Stimulated activated naive B cell treated with anti-CD40 and anti-IgM and Interleukin-4, amounts not matched to agents 10 μg/mL and 1 μg/mL and 100 μg/mL, for 72 hours (primary cell): ENCODE measurements at regions not wholly inside any gene's neighbourhood (a gene's known extent, or its start where the extent isn't known, plus 50 kb on each side); places are given as distances from the start of the nearest gene placed in this dataset.
"Not testable (repeated sequence)": the region's sequence is repeated elsewhere in the genome, so short reads cannot be mapped to it uniquely, and the experiment has no call there.

ENCODE experiments used
- ATAC-seq, 2 donors: fragments of 150-1000 bp; cut with Tn5 transposase; replicated peaks; 2 replicates each; pipeline ENCODE4 v1.10.0; 2021; ENCODE audit warnings: moderate library complexity in 1 of 2
- DNase-seq: peaks from one replicate; pipeline ENCODE4 v3.0.0; 2021
- H3K27ac Mint-ChIP-seq: one replicate; pipeline ENCODE4 v1.8.0; 2022; ENCODE audit warnings: mild to moderate bottlenecking, mixed read lengths
- H3K27me3 Mint-ChIP-seq, 2 donors: one replicate each; pipeline ENCODE4 v1.8.0; 2022; ENCODE audit warnings: mixed read lengths in 2 of 2
- H3K36me3 Mint-ChIP-seq, 2 donors: one replicate each; pipeline ENCODE4 v1.8.0; 2022; ENCODE audit warnings: mixed read lengths in 2 of 2, mild to moderate bottlenecking in 1 of 2
- H3K4me1 Mint-ChIP-seq, 2 donors: one replicate each; pipeline ENCODE4 v1.8.0; 2022; ENCODE audit warnings: mixed read lengths in 2 of 2, mild to moderate bottlenecking in 1 of 2
- H3K4me3 Mint-ChIP-seq, 2 donors: one replicate each; pipeline ENCODE4 v1.8.0; 2022; ENCODE audit warnings: mild to moderate bottlenecking in 2 of 2, mixed read lengths in 2 of 2, moderate library complexity in 1 of 2
- H3K9me3 Mint-ChIP-seq, 2 donors: one replicate each; pipeline ENCODE4 v1.8.0; 2022; ENCODE audit warnings: mixed read lengths in 2 of 2, mild to moderate bottlenecking in 1 of 2

DNA sequence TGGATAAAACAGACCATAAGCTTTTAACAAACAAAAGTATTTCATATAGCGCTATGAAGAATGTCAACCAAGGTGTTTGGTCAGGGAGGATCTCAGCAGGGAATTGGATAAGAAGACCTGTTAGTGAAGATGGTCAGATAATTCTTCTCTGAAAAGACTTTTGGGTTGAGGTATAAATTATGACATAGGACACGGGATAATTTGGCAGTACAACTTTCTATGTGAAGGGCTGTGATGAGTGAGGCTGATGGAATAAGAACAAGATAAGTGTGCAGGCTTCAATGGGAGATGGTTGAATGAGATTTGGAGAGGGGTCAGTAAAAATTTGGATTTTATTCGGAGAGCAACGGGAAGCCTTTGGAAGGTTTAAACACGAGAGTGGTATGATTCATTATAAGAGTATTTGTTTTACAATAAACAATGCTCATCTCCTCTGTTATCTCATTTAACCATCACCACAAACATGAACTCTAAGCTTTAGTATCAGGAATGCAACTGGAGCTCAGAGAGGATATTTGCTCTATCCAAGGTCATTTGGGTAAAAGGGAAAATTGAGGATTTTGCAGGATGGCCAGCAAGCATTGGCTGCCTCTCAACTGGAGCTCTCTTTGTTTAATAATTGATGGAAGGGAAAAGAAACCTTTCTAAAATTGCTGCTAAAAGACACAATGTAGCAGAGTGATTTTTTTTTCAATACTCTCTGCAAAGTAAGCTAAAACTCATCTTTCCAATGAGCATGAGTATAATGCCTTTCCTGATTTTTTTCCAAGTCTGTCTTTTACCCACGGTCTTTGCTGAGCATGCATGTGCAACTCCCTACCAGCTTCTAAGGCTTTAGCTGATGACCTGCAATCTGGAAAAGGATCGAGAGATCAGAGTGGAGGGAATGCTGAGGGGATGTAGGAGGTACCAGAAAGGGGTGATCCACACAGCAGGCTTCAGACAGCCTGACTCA is 534.0 kb downstream of the CBLN4 start:
- Mint-ChIP-seq H3K9me3 (peaks cover 0 to 4% of the 10 kb centered on the region in 2 donors), H3K27me3 (no peaks in the 10 kb centered on the region), H3K4me1 (no peaks in the 10 kb centered on the region), H3K36me3 (no peaks in the 10 kb centered on the region), H3K4me3 (no peak overlapping the region), H3K27ac (no peak overlapping the region)
- no peak for DNase-seq
- ATAC-seq, result no peak

GRCh38 chr20:55469074-55469473 is 536.2 kb downstream of the CBLN4 start:
- ATAC-seq (no peak), DNase-seq (no peak)
- Mint-ChIP-seq H3K9me3 (peaks cover 2 to 4% of the 10 kb centered on the region in 2 donors), H3K27ac (no peak overlapping the region), H3K27me3 (no peaks in the 10 kb centered on the region), H3K4me3 (no peak overlapping the region), H3K36me3 (no peaks in the 10 kb centered on the region), H3K4me1 (no peaks in the 10 kb centered on the region)

- H3K27ac Mint-ChIP-seq, result no peak overlapping the region
- no peaks in the 10 kb centered on the region for H3K36me3 Mint-ChIP-seq
- H3K4me3 Mint-ChIP-seq, result no peak overlapping the region
- no peaks in the 10 kb centered on the region for H3K4me1 Mint-ChIP-seq
- DNase-seq (no peak), ATAC-seq (no peak)
- peaks cover 0 to 2% of the 10 kb centered on the region in 2 donors for H3K9me3 Mint-ChIP-seq
- no peaks in the 10 kb centered on the region for H3K27me3 Mint-ChIP-seq
These were observed 543.8 kb downstream of the CBLN4 start for GRCh38 chr20:55461519-55461918.

- DNase-seq (no peak), ATAC-seq (no peak)
- Mint-ChIP-seq H3K4me1 (no peaks in the 10 kb centered on the region), H3K9me3 (no peaks in the 10 kb centered on the region), H3K4me3 (no peak overlapping the region), H3K27ac (no peak overlapping the region), H3K27me3 (no peaks in the 10 kb centered on the region), H3K36me3 (no peaks in the 10 kb centered on the region)
These were observed 548.9 kb downstream of the CBLN4 start for GRCh38 chr20:55456316-55456940.

DNA sequence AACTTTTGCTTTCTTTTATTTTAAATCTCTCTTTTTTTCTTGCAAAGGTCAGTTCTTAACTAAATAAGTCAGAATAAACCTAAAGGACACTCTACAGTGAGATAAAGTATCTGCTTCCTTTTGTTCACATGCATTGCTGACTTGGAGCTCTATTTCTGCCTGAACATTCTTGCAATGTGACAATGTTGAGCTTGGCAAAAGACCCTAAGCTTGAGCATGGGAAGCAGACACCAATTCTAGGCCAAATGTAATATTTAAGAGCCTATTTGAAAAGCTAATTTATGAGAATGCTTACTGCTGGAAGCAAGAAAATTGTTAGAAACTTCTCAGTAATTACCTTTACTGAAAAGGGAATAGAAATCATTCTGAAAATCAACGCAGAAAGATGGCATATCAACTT is 556.2 kb downstream of the CBLN4 start:
- H3K36me3 Mint-ChIP-seq, result no peaks in the 10 kb centered on the region
- H3K4me3 Mint-ChIP-seq, result no peak overlapping the region
- ATAC-seq, result no peak
- DNase-seq, result no peak
- H3K4me1 Mint-ChIP-seq, result no peaks in the 10 kb centered on the region
- H3K9me3 Mint-ChIP-seq, result peaks cover 0 to 6% of the 10 kb centered on the region in 2 donors
- H3K27ac Mint-ChIP-seq, result no peak overlapping the region
- no peaks in the 10 kb centered on the region for H3K27me3 Mint-ChIP-seq

DNA sequence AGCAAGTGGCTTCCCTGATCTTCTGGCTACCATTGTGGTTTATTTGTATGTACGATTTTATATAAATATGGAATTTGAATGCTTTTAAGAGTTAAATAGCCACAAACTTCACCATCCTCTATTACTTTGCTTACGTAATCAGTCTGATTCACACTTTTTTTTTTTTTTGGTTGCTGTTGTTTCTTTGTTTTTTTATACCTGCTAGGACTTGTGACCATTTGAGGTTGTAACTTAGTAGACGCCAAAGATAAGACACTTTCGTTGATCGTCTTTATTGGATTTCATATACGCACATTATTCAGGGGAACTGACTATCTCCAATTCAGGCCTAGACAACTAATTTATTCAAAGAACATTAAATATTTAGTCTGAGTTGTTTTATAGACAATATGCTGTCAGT is 559.0 kb downstream of the CBLN4 start:
- no peaks in the 10 kb centered on the region for H3K27me3 Mint-ChIP-seq
- H3K9me3 Mint-ChIP-seq, result peaks cover 0 to 6% of the 10 kb centered on the region in 2 donors
- no peak for DNase-seq
- no peak overlapping the region for H3K4me3 Mint-ChIP-seq
- H3K4me1 Mint-ChIP-seq, result no peaks in the 10 kb centered on the region
- H3K27ac Mint-ChIP-seq, result no peak overlapping the region
- no peak for ATAC-seq
- H3K36me3 Mint-ChIP-seq, result no peaks in the 10 kb centered on the region

DNA sequence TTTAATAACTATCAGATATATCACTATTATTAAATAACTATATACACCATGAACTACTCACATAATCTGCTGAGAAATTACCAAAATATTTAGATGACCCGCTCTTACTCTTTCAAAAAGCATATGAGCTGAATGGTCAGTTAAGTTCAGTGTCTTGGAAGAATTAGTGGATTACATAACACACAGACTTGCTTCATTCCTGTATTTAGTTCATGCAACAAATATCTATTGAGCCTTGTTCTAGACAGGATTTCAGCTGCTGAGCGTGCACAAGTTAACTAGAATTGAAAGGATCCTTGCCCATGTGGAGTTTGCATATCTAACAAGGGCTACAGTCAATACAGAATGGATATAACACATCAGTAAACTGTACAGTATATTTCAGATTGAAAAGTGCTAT is 566.2 kb downstream of the CBLN4 start:
- Mint-ChIP-seq H3K9me3 (no peaks in the 10 kb centered on the region), H3K4me1 (no peaks in the 10 kb centered on the region), H3K36me3 (no peaks in the 10 kb centered on the region), H3K4me3 (no peak overlapping the region), H3K27me3 (no peaks in the 10 kb centered on the region), H3K27ac (no peak overlapping the region)
- no peak for DNase-seq
- ATAC-seq, result no peak

DNA sequence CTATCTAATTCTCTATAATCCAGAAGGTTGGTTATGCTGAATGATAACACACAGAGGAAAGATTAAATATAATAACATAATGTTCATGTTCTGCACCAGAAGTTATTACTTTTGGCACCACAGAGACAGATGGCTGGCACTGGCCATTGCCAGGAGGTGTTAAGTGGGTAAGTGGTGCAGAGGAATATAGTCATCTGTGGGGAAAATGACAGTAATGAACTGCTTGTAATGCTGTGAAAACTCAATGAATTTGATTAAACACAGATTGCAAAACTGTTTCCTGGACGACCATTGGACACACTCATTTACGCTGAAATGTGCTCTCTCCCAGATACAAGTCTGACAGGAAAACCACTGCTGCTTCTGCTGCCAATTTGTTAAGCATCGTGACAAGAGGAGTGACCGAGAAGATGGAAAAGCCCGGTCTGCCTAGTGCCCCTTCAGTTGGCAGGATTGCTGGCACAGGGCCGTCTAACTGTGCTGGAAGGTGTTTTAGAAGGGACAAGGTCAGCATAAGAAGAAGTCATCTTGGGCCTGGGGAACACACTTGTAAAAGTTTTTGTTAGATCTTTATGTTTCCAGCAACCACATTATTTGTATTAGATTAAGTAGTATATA is 567.4 kb downstream of the CBLN4 start:
- no peaks in the 10 kb centered on the region for H3K36me3 Mint-ChIP-seq
- H3K4me3 Mint-ChIP-seq, result no peak overlapping the region
- H3K9me3 Mint-ChIP-seq, result no peaks in the 10 kb centered on the region
- H3K4me1 Mint-ChIP-seq, result no peaks in the 10 kb centered on the region
- ATAC-seq, result no peak
- no peak overlapping the region for H3K27ac Mint-ChIP-seq
- no peaks in the 10 kb centered on the region for H3K27me3 Mint-ChIP-seq
- DNase-seq, result no peak

DNA sequence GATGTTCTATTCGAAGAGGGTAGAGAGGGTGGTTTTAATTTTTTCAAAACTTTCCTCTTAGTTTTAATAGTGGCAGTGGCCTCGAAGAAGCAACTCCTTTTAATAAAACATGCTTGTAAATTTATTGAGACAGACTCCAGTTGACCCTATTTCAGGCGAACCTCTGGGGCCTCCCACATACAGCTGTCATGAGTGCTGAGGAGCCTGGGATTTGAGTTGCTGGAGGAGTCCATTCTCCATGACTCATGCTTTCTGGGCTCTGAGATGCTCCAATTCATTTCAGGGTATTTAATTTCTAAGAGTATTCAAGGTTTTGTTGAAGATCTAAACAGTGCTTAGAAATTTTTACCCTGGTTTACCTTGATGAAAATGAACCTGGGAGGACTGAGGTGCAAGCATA is 580.4 kb downstream of the CBLN4 start:
- H3K4me1 Mint-ChIP-seq, result no peaks in the 10 kb centered on the region
- no peak overlapping the region for H3K4me3 Mint-ChIP-seq
- H3K27ac Mint-ChIP-seq, result no peak overlapping the region
- no peaks in the 10 kb centered on the region for H3K36me3 Mint-ChIP-seq
- no peaks in the 10 kb centered on the region for H3K9me3 Mint-ChIP-seq
- H3K27me3 Mint-ChIP-seq, result no peaks in the 10 kb centered on the region
- no peak for DNase-seq
- ATAC-seq, result no peak

- no peaks in the 10 kb centered on the region for H3K27me3 Mint-ChIP-seq
- no peaks in the 10 kb centered on the region for H3K4me1 Mint-ChIP-seq
- DNase-seq (no peak), ATAC-seq (no peak)
- no peaks in the 10 kb centered on the region for H3K36me3 Mint-ChIP-seq
- peaks cover 0 to 2% of the 10 kb centered on the region in 2 donors for H3K9me3 Mint-ChIP-seq
- no peak overlapping the region for H3K4me3 Mint-ChIP-seq
- H3K27ac Mint-ChIP-seq, result no peak overlapping the region
These were observed 580.8 kb downstream of the CBLN4 start for GRCh38 chr20:55424476-55424875.

DNA sequence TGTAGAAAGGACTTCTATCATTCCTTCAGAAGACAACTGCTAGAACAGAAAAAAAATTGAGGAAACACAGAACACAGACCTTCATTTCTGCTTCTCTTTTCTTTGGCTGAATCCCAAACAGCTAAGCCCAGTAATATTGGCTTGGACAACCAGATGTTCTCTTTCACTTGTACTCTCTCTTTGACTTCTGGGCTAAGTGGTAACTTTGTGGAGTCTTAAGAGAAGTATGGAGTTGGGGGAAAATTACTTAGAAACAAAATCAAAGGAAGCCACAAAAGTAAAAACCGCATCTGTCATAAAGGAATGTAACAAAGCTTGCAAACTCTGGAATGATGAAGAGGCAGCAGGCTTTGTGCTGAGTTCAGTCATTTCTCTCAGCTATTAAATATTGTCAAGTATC is 587.5 kb downstream of the CBLN4 start:
- no peak for DNase-seq
- Mint-ChIP-seq H3K9me3 (peaks cover 0 to 2% of the 10 kb centered on the region in 2 donors), H3K36me3 (no peaks in the 10 kb centered on the region), H3K4me1 (no peaks in the 10 kb centered on the region), H3K4me3 (no peak overlapping the region), H3K27me3 (no peaks in the 10 kb centered on the region), H3K27ac (no peak overlapping the region)
- ATAC-seq, result no peak

DNA sequence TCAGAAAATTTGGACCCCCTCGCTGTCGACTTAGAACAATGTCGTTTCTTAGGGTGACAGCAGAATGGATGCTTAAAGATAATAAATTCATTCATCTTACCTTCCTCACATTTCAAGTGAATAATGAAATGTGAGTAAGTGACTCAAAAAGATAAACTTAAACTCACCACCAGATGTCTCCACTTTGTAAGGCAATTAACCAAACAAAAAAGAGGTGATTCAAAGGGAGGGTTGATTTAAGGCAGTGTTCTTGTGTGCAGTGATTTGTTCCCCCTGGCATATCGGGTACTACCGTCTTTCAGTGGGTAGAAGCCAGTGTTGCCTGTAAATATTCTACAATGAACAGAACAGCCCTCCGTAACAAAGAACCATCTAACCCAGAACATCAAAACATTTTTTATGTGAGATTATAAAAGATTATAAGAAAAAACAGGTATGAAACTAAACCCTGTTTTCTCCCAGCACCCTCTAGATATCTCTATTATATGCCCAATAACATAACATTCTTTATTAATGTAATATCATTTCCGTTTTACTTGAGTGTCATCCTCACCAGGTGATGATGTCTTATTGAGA is 589.7 kb downstream of the CBLN4 start:
- Mint-ChIP-seq H3K4me3 (no peak overlapping the region), H3K27ac (no peak overlapping the region), H3K27me3 (no peaks in the 10 kb centered on the region), H3K9me3 (peaks cover 0 to 2% of the 10 kb centered on the region in 2 donors), H3K4me1 (no peaks in the 10 kb centered on the region), H3K36me3 (no peaks in the 10 kb centered on the region)
- ATAC-seq, result no peak
- no peak for DNase-seq

- H3K36me3 Mint-ChIP-seq, DNase-seq, H3K9me3 Mint-ChIP-seq, H3K4me1 Mint-ChIP-seq, H3K27ac Mint-ChIP-seq, H3K27me3 Mint-ChIP-seq, H3K4me3 Mint-ChIP-seq, ATAC-seq: not testable (repeated sequence)
These were observed 592.8 kb downstream of the CBLN4 start for GRCh38 chr20:55412508-55412907.

DNA sequence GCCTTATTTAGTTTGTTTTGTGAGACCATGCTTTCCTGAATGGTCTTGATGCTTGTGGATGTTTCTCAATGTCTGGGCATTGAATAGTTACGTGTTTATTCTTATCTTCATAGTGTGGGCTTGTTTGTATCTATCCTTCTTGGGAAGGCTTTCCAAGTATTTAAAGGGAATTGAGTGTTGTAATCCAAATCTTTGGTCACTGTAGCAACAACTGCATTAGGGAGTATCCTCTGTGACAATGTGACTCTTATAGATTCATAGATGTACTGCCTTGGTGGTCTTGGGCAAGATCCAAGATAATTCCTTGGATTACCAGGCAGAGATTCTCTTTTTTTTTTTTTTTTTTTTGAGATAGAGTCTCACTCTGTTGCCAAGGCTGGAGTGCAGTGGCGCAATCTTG is 598.4 kb downstream of the CBLN4 start:
- H3K9me3 Mint-ChIP-seq, result peaks cover 8 to 12% of the 10 kb centered on the region in 2 donors
- no peak for DNase-seq
- H3K4me1 Mint-ChIP-seq, result no peaks in the 10 kb centered on the region
- H3K36me3 Mint-ChIP-seq, result no peaks in the 10 kb centered on the region
- ATAC-seq, result no peak
- no peak overlapping the region for H3K4me3 Mint-ChIP-seq
- H3K27ac Mint-ChIP-seq, result no peak overlapping the region
- H3K27me3 Mint-ChIP-seq, result no peaks in the 10 kb centered on the region
